Neural crest cell (in vitro differentiated cells): ENCODE measurements at regions not wholly inside any gene's neighbourhood (a gene's known extent, or its start where the extent isn't known, plus 50 kb on each side); places are given as distances from the start of the nearest gene placed in this dataset.

Experiments used
- DNase-seq: peaks from one replicate; pipeline ENCODE4 v3.0.0; 2021; ENCODE audit warnings: low read depth, mixed read lengths, low spot score
- H3K27ac Mint-ChIP-seq: one replicate; pipeline ENCODE4 v1.8.0; 2021; ENCODE audit warnings: mild to moderate bottlenecking, mixed read lengths; ENCODE audit not compliant: unreplicated experiment
- H3K27me3 Mint-ChIP-seq: 2 replicates; pipeline ENCODE4 v1.8.0; 2021; ENCODE audit warnings: low read depth, mild to moderate bottlenecking, mixed read lengths
- H3K36me3 Mint-ChIP-seq: 2 replicates; pipeline ENCODE4 v1.8.0; 2021; ENCODE audit warnings: low read depth, mild to moderate bottlenecking, mixed read lengths
- H3K4me1 Mint-ChIP-seq: 2 replicates; pipeline ENCODE4 v1.8.0; 2021; ENCODE audit warnings: mixed read lengths
- H3K4me3 Mint-ChIP-seq: one replicate; pipeline ENCODE4 v1.8.0; 2021; ENCODE audit warnings: mild to moderate bottlenecking, mixed read lengths
- H3K9me3 Mint-ChIP-seq: 2 replicates; pipeline ENCODE4 v1.8.0; 2021; ENCODE audit warnings: mixed read lengths
- TF ChIP-seq, protein P1 (sequence below): fragments of 200-600 bp; sonication (generic); conservative IDR thresholded peaks from 2 replicates; pipeline ENCODE4 v1.5.0; 2021; ENCODE audit warnings: antibody characterized with exemption, mild to moderate bottlenecking

- Mint-ChIP-seq H3K9me3 (no peaks in the 10 kb centered on the region), H3K27me3 (no peaks in the 10 kb centered on the region), H3K36me3 (no peaks in the 10 kb centered on the region), H3K27ac (no peak overlapping the region), H3K4me3 (no peak overlapping the region), H3K4me1 (no peaks in the 10 kb centered on the region)
- TF ChIP-seq, protein P1, sequence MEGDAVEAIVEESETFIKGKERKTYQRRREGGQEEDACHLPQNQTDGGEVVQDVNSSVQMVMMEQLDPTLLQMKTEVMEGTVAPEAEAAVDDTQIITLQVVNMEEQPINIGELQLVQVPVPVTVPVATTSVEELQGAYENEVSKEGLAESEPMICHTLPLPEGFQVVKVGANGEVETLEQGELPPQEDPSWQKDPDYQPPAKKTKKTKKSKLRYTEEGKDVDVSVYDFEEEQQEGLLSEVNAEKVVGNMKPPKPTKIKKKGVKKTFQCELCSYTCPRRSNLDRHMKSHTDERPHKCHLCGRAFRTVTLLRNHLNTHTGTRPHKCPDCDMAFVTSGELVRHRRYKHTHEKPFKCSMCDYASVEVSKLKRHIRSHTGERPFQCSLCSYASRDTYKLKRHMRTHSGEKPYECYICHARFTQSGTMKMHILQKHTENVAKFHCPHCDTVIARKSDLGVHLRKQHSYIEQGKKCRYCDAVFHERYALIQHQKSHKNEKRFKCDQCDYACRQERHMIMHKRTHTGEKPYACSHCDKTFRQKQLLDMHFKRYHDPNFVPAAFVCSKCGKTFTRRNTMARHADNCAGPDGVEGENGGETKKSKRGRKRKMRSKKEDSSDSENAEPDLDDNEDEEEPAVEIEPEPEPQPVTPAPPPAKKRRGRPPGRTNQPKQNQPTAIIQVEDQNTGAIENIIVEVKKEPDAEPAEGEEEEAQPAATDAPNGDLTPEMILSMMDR = no peak
- DNase-seq = no peak
Observed at GRCh38 chr5:153358315-153358976, 132.0 kb upstream of the GRIA1 start.

- H3K27me3 Mint-ChIP-seq = no peaks in the 10 kb centered on the region
- H3K4me1 Mint-ChIP-seq = no peaks in the 10 kb centered on the region
- TF ChIP-seq, protein P1 = no peak
- DNase-seq = no peak
- H3K27ac Mint-ChIP-seq = no peak overlapping the region
- no peaks in the 10 kb centered on the region for H3K36me3 Mint-ChIP-seq
- no peak overlapping the region for H3K4me3 Mint-ChIP-seq
- no peaks in the 10 kb centered on the region for H3K9me3 Mint-ChIP-seq
Observed at GRCh38 chr5:153360860-153361259, 129.6 kb upstream of the GRIA1 start.

DNA sequence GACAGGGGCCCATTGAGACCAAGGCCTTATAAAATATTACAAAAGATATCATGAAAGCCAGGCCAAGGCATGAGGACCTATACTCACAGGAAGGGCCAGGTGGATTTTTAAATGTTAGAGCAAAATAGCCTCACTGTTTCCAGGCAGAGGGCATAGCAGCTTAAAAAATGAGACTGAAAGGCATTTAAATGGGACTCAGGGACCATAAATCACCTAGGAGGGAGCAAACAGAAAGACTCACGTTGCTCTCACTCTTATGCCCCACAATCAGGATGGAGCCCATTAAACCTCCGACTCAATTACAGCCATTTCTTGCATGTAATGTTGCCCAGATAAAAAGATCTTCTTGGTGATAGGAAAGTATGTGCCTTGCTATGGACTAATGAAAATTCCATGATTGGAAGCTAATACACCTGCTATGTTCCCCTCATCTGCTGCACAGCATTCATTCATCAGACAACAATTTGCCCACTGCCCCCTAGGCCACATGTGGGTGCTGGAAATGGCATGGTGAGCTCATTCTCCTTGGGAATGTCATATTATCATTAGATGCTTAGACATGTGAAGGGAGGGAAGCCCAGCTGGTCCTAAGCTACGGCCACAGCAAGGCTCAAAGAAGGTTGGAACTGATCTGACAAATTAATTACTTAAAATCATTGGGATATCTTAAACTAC lies 128.6 kb upstream of the GRIA1 start:
- no peaks in the 10 kb centered on the region for H3K36me3 Mint-ChIP-seq
- no peaks in the 10 kb centered on the region for H3K4me1 Mint-ChIP-seq
- H3K4me3 Mint-ChIP-seq = no peak overlapping the region
- H3K27me3 Mint-ChIP-seq = no peaks in the 10 kb centered on the region
- no peaks in the 10 kb centered on the region for H3K9me3 Mint-ChIP-seq
- H3K27ac Mint-ChIP-seq = no peak overlapping the region
- no peak for DNase-seq
- TF ChIP-seq, protein P1 = no peak

GRCh38 chr5:153365547-153365946 lies 124.9 kb upstream of the GRIA1 start:
- no peak overlapping the region for H3K27ac Mint-ChIP-seq
- peaks cover 2% of the 10 kb centered on the region for H3K9me3 Mint-ChIP-seq
- no peak overlapping the region for H3K4me3 Mint-ChIP-seq
- H3K27me3 Mint-ChIP-seq = no peaks in the 10 kb centered on the region
- no peak for DNase-seq
- no peaks in the 10 kb centered on the region for H3K4me1 Mint-ChIP-seq
- H3K36me3 Mint-ChIP-seq = no peaks in the 10 kb centered on the region
- TF ChIP-seq, protein P1 = no peak

DNA sequence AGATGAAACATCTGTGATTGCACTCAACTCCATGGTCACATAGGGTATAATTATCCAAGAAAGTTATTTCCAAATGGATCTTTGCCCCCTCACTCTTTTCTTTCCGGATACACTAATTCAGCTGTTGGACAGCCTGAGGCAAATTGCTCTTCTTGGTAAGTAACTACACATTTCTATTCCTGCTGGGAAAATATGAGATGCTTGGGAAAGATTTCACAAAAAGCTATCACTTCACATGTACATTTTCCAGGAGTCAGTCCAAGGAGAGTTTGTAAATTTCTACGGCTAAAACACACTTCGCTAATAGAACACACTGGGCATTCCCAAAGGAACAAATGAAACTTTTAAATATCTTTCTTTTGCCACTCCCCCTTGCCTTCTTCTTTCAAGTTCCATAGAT lies 123.0 kb upstream of the GRIA1 start:
- DNase-seq = no peak
- no peak overlapping the region for H3K27ac Mint-ChIP-seq
- no peaks in the 10 kb centered on the region for H3K36me3 Mint-ChIP-seq

More for the DNA sequence above, 123.0 kb upstream of the GRIA1 start:
- TF ChIP-seq, protein P1 = no peak
- Mint-ChIP-seq H3K4me1 (peaks cover 4% of the 10 kb centered on the region), H3K4me3 (no peak overlapping the region), H3K27me3 (no peaks in the 10 kb centered on the region), H3K9me3 (peaks cover 2% of the 10 kb centered on the region)
